ENCODE measurements at regions not wholly inside any gene's neighbourhood (a gene's known extent, or its start where the extent isn't known, plus 50 kb on each side); places are given as distances from the start of the nearest gene placed in this dataset.

DNA sequence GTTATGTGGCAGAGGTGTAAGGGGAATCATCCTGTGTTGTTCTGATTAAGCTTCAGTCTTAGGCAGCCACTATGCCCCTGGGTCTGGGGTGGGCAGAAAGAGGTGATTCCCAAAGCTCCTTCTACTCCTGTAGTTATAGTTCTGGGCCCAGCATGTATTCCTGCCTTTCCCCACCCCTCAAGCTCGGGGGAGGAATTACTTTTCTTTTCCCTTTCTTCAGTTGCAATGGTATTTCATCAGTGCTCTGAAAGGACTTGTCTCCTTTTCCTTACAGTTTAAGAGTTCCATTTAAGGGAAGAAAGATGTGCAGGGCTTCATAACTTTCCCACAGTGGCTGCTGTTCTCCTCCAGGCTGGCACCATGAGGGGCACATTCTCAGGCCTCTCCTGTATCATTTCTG is 94.2 kb downstream of the MTPAP start:
- TF ChIP-seq CTCF (IDR thresholded peaks at IDR 0.05) (no peak), POLR2A (IDR thresholded peaks at IDR 0.05) (no peak)

All from uterus (tissue), 2 donors.